GM18502 (cell line): ENCODE measurements at regions not wholly inside any gene's neighbourhood (a gene's known extent, or its start where the extent isn't known, plus 50 kb on each side); places are given as distances from the start of the nearest gene placed in this dataset.

Experiments
- ATAC-seq: cut with Tn5 transposase; IDR thresholded peaks from one replicate; pipeline ENCODE4 v1.9.1; 2021; ENCODE audit warnings: mild to moderate bottlenecking; ENCODE audit not compliant: unreplicated experiment, poor library complexity

DNA sequence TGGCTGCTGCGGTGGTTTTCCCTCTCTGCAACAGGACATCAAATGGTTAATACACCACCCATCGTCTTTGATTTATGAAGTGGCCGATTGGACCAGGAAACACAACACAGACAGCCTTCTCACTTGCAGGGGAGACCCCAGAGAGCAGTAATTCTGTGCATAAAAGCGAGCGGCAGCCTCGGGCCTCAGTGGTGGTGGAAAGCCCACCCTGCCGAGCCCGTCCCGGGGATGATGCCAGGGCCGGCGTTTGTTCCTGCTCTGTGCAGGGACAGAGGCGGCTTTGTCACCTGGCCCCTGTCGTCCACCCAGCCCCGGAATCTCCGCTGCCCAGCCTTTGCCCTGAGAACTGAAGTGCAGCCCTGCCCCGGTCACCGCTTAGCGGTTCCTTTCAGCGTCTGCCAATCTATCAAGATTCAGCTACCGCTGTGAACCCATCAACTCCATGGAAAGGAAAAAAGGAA, 184.4 kb downstream of the TSHZ3 start:
- ATAC-seq, result no peak

DNA sequence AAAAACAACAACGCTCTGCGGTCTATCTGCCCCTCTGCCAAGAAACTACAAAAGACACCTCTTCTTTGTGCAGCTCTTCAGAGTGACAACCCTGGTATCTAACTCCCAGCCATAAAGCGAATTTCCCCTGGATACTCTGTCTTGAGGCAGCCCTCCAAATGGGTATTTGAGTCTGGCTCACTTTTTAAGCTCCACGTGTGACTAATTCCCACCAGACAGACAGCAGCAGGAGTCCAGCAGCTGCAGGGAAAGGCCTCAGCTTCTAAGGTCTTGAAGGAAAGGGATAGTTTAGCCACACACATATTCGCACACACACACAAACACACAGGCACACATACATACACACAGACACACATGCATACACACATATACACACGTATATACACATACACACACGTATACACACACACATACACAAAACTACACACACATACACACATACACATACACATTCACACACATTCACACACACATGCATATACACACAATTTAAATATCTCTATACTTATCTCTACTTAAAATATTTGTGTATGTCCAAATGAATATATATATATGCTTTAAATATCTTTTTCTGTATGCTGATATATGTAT, 188.8 kb downstream of the TSHZ3 start:
- no peak for ATAC-seq

DNA sequence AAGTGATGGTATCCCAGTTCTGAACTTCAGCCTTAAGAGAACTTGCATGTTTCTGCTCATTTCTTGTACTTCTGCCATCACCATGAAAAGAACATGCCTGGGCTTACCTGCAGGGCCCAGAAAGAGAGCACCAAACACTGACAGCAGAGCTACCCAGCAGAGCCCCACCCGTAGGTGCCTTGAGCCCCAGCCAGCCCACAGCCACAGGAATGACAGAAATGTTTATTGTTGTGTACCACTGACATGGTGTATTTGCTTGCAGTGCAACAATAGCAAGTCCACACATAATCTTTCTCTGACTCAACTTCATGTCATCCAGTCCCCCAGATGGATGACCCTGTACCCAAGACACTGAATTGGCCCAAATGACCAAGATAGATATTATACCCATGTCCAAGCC, 195.2 kb downstream of the TSHZ3 start:
- no peak for ATAC-seq

DNA sequence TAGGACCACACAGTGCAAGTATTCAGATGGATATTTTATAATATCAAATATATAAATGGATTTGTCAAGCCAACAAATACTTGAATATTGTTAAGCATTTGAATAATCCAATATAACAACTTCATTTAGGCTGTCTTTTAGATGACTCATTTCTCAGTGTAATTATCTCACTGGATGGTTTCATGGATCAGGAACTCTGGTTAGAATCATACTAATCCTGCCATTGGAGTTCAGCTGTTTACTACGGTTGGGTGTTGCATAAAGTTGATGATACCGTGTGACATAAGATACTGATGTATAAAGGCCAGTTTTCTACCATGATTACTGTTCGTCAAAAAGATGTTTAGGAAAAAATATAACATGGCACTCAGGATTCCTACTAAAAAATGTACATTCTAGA, 196.3 kb downstream of the TSHZ3 start:
- no peak for ATAC-seq

DNA sequence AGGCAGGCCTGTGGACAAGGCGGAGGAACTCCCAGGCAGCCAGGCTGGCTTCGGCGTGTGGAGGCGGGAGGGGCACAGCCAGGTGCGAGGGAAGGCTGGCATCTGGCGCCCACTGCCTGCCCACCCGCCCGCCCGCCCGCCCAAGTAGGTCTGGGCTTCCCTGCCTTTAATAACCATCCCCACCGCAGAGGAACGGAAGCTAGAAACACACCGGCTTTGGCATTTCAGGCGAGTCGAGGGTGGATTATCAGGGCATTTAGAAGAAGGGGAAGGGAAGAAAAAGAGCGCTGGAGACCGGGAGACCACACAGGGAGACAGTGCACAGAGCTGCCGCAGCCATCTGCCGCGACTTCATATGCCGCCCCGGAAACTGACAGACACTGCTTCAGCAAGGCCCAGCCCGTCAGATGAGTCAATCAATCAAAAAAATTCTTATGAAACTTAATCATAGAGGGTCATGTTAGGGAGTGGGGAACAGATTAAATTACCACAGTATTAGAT, 199.7 kb downstream of the TSHZ3 start:
- ATAC-seq, result no peak

DNA sequence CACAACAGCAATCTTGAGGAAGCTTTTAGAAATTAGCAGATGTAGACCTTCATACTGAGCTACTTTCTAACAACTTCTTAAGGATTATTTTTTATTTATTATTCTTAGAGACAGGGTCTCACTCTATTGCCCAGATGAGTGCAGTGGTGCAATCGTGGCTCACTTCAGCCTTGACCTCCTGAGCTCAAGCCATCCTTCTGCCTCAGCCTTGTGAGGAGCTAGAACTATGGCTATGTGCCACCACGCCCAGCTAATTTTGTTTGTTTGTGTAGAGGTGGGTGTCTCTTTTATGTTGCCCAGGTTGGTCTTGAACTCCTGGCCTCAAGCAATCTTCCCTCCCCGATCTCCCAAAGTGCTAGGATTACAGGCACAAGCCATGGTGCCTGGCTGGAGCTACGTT, 200.6 kb downstream of the TSHZ3 start:
- no peak for ATAC-seq

DNA sequence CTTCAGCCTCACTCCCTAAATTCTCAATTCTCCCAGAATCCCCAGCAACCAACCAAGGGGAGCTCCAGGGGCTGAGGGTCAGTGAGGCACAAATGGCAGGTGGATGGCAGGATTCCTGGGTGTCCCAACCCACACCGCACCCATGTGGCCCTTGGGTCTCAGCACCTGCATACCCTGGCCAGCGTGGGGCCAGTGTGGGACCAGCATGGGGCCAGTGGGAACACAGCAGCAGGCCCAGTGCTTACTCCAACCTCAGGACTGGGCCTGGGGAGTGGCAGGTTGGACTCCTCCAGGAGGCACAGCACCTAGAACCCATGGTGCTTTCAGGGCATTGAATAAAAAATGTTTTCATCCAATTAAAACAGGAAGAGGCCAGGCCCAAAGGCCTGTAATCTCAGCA, 202.0 kb downstream of the TSHZ3 start:
- ATAC-seq, result no peak

DNA sequence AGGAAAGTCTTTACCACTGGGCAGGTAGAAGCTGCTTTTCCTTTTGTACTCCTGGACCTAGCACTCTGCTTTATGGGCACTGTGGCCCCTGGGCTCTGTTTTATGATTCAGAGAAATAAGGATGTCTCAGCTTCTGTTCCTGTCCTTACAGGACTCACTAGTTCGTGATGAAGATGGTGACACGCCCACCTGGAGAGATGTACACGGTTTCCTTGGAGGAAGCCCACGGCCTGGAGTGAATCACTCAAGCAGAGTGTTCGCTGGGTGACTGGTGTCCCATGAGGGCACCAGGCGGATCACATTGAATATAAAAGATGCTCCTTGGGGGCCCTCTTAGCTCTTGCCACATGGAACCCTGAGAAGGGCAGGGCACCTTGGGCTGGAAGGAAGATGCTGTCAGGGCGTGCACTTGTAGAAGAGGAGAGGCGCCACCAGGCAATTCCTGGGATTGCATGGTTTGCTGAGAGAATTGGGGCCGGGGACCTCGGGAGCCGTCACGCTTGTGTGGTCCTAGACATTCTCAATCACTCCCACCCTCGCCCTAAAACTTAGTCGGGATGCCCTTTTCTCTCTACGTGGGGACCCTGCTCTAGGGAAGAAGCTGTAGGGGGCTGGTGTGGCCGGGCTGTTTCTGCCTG, 202.6 kb downstream of the TSHZ3 start:
- ATAC-seq, result no peak

DNA sequence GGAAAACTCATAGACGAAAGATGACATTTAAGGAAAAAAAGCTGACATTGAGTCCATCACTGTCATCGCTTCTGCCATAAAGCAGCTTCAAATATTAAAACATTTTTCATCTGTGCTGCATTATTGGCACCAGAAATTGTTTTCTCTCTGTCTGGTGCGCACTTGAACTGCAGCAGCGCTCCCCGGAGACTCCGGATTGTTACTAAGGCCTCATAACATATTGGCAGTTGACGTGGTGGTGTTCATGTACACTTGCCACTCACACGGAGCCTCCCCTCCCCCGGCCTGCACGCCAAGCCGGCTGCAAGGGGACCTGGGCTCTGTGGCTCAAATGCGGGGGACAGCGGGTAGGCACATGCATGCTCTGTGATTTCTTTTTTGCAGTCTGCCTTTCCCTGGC, 203.2 kb downstream of the TSHZ3 start:
- no peak for ATAC-seq

DNA sequence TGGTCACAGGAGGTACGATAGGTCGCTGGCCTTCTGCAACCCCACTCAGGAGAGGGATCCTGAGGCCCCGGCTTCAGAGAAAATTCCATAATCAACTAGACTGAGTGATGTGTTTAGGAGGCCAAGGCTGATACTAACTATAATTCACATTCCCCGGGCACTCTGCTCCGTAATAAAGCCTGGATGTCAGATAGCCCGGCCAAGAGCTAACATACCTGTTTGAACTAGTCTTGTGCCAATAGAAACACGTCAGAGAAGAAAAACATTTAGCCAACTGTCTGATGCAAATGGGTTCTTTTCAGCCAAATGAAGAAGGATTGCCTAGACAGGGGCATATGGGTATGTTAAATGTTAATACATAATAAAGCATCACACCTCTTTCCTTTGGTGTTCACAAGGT, 204.2 kb downstream of the TSHZ3 start:
- no peak for ATAC-seq

DNA sequence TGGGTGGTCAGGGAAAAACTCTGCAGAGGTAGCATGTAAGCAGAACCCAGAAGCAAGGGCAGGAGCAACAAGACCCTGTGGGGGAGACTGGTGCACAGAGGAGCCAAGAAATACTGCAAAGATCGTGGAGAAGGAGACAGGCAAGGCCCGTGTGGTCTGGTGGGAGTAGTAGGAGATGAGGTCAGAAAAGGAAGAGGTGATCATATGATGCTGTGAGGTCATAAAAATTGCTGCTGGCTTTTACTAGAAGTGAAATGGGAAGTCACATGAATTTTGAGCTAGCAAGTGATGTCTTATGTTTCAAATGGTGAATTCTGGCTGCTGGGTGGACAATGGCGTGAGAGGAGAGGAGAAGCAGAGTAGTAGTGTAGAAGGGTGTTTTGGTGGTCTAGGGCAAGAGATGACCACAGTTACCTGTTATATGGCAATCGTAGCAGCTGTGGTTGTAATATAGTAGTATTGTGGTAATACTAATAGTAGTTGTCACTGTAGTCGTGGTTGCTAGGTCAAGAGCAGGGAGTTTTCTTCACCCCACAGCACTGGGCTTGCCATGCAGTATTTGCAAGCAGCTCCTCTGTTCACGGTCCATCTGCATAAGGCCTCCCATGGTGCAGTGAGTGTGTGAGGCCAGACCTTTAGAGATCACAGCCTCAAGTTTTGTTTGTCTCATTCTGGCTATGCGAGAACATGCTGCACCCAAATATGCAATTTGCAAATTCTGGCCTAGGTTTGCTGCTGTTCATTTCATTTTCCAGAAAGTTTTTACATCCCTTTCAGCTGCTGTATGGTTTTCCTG, 205.0 kb downstream of the TSHZ3 start:
- ATAC-seq, result no peak

DNA sequence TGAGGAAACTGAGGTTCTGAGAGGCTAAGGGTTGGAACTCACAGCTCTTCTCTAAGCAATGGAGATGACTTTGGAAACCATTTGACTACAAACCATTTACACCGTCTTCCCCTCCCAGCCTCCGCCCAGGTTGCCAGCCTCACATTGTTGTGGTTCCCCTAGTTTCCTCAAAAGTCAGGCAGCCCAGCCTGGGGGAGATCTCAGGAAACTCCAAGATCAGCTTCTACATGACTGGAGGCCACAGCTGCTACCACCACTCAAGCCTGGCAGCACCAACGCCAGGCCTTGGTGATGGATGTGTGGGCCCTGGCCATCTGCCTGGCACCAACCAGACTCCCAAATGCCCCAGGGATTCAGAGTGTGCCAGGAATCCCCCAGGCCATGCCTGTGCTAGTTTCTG, 207.9 kb downstream of the TSHZ3 start:
- no peak for ATAC-seq

DNA sequence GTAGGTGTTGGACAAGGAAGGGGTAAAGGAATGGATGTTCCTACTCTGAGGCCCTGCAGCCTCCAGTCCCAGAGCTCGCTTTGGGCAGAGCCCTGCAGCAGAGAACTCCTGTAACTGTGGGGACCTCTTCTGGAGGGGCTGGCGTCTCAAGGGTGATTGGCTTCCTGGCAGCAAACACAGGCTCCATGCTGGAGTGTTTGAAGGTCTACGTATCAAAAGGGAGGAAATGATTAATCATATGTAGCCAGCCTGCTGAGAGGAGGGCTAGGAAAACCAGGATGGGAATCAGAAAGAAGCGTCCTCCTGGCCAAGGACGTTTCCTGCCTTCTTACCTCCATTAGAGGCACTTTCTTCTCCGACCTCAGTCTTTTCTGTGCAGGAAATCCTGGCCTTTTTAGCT, 208.5 kb downstream of the TSHZ3 start:
- no peak for ATAC-seq

DNA sequence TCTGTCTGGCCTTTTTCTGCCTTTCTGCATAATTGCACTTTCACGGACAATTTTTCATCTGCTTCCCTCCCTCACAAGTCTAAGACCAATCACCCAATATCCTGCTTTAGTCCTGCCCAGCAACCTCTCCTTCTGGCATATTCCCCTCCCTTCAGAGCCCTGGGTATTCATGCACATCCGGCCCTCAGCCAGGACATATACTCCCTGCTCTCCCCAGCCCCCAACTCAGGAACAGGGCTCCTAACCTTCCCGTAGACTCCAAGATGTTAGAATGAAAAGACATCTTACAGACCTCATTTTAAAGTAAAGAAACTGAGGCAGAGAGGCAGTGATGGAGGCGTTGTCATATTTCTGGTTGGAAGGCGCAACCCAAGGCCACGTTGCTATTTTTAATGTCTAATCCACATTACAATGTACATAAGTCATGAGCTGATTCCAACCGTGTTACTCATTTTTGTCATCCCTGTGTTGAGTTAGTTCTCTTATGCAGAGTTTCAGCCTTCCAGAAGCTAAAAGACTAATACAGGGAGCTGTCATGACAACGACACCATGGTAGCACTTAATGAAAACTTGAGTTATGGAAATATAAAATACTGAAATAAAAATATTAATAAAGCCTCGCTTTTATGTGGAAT, 209.2 kb downstream of the TSHZ3 start:
- no peak for ATAC-seq

DNA sequence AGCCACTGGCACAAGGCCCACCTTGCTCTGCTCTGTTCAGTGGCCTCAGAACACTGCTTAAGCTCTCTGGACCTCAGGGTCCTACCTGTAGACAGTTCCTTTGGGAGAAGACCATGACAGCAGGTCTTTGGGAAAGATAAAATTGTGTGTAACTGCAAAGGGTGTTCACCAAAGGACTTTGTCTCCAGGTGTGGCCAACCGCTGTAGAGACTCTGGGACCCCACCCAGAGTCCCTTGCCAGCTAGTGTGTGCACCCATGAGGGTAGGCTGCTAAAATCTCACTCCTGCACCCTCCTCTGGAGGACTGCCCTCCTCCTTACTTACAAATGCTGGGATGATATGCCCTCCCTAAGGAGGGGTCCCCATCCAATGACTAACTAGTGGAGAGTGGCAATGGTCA, 211.2 kb downstream of the TSHZ3 start:
- ATAC-seq, result no peak

DNA sequence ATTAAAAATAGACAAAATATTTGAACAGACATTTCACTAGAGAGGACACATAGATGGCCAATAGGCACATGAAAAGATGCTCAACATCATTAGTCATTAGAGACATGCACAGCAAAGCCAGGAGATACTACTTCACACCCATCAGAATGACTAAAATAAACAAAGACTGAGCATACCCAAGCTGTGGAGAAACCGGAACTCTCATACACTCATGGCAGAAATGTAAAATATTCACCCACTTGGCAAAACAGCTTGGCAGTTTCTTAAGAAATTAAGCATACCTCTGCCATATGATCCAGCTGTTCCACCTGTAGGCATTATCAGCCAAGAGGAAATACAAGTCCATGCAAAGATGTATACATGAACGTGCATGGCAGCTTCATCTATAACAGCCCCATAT, 213.4 kb downstream of the TSHZ3 start:
- no peak for ATAC-seq

DNA sequence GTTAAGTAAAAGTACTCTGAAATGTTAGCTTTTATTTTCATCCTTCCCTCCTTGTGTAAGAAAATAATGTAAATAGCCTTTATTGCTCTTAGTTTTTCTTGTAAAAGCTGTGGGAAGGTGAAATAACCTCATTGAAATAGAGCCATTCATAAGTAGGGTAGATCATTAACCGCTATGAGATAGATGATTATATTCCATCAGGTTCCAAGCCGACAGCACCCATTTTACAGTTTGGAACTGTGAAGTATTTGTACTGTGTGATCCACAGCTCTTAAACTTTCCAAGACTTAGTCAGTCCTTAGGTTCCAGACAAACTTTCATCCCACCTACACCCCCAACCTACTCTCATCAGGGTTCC, 216.5 kb downstream of the TSHZ3 start:
- ATAC-seq, result no peak

DNA sequence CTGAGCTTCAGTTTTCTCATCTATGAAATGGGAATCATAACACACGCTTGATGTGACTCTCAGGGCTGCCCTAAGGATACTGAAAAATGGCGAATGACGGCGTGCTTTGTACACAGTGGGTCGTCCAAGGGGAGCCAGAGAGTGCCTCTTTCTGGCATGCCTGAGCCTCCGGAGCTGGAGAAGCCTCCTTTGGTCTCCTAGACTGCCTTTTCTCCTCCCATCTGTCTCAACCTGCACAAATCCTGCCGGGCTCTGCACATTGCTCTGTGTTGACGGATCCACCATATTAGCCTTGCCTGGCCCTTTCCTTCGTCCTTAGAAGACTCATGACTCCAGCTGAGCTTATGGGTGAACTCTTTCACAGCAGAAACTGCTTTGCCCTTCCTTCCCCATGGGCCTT, 220.9 kb downstream of the TSHZ3 start:
- no peak for ATAC-seq

DNA sequence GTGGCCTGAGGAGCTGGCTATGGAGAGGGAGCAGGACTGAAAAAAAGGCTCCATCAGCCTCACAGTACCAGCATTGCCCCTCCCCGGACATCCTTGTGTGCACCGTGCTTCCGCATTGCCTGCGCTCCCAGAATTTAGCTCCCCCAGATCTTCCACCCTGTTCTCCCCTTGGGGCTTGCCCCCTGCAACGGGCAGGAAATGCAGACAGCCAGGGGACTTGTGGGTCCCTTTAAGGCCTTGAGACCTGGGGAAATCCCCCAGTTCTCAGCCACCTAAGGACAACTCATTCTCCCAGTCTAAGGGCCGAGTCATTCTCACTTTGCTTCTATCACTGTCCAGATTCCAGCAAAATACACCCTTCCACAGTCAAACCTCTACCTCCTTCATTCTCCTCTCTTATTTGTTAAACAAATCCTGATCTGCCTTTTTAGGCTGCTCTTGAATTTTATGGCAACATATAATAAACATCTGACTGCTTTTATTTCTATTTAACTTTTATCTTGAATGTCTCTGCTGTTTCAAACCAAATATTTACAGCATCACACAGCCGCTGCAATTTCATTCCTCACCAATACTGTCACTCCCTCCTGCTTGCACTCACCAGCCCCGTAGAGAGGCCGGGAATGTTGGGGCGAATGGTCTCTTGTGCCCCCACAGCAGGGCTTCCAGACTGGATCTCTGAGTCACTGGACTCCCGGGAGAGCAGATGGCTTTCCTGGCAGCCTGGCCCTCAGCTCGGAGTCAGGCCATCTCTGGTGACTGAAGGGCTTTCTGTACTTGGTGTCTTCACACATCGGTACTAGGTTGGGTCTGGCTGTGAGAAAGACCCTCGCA, 221.9 kb downstream of the TSHZ3 start:
- no peak for ATAC-seq

DNA sequence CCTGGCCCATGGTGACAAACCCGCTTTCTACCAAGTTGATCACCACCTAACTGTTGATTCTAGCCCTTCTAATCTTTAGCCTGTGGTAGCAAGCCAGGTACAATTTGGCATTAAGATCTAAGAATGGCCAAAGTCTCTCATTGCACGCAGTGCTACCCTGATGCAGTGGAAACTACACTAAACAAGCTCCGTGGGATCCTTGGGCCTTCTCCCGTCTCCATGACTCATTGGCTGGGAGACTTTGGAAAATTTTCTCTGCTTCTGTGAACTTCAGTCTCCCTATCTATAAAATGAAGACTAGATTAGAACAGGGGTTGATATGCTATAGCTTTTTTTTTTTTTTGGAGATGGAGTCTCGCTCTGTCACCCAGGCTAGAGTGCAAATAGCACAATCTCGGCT, 223.0 kb downstream of the TSHZ3 start:
- no peak for ATAC-seq
